ENCODE measurements at regions not wholly inside any gene's neighbourhood (a gene's known extent, or its start where the extent isn't known, plus 50 kb on each side); places are given as distances from the start of the nearest gene placed in this dataset.

DNA sequence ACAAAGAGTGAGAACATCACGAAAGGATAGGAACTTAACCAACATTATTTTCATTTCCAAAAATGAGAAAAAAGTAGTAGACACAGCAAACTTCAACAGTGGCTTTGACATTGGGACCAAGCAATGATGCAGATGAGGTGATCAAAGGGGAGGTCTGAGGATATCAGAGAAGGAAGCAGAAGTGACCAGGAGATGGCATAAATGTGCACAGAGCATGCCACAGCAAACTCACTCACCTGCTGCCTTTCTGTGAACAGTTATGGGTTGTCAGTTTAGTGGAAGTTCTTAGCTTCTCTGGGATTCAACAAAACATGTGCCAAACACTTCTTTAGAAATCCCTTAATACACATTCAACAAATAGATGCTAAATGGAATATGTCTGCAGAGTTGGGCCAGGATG lies 290.1 kb downstream of the PLPP3 start:
- TF ChIP-seq CTCF (IDR thresholded peaks at IDR 0.05) (no peak), POLR2A (IDR thresholded peaks at IDR 0.05) (no peak)
